Fibroblast of skin of scalp (primary cell): ENCODE measurements at regions not wholly inside any gene's neighbourhood (a gene's known extent, or its start where the extent isn't known, plus 50 kb on each side); places are given as distances from the start of the nearest gene placed in this dataset.
A peak's percentile ranks its signal among the peaks of the same experiment; 100 is the strongest.

Experiments used
- DNase-seq: peaks from one replicate; pipeline ENCODE4 v3.0.0-alpha.2; 2013

DNA sequence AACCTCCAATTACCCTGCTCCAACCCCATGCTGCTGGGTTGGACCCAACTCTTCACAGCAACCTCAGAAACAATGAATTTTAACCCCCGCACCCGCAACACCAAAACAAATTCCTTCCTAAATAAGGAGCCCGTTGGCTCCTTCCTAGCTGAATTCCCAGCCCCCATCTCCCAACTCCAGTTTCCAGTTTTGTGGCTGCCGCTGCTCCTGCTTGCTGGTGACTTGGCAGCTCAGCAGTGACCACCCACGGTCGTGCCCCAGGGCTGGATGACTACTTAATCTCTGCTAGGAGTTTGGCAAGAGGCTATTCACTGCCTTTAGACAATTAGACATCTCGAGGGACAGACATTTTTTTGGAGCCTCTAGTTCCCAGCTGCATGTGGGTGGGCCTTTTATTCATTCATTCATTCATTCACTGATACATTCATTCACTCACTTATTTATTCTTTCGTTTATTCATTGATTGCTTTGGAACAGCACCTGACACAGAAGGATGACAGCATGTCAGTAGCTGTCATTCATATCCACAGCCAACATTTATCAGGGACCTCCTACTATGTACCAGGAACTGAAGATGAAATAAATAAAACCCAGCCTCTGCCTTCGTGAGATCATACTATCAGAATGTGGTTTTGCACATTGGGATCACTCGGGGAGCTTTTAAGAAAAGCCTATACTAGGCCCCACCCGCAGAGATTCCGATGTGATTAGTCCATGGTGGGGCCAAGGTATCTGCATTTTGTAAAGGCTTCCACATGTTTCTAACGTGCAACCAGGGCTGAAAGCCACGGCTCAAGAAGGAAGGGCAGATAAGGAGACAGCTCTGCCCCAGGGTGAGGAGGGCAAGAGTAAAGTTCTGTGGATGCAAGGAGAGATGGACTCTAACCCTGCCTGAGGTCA is 256.5 kb downstream of the SHQ1 start:
- peak; percentile 99 for DNase-seq

- DNase-seq = no peak
These were observed 257.5 kb downstream of the SHQ1 start for GRCh38 chr3:72590732-72591221.

GRCh38 chr3:72587282-72587681 is 261.0 kb downstream of the SHQ1 start:
- no peak for DNase-seq

- no peak for DNase-seq
These were observed 261.6 kb downstream of the SHQ1 start for GRCh38 chr3:72586694-72587093.

GRCh38 chr3:72585966-72586365 is 262.3 kb downstream of the SHQ1 start:
- peak; percentile 19 for DNase-seq

- DNase-seq = no peak
These were observed 264.0 kb downstream of the SHQ1 start for GRCh38 chr3:72584262-72584661.

GRCh38 chr3:72582963-72583362 is 265.3 kb downstream of the SHQ1 start:
- DNase-seq = no peak

GRCh38 chr3:72582211-72582878 is 265.9 kb downstream of the SHQ1 start:
- no peak for DNase-seq

DNA sequence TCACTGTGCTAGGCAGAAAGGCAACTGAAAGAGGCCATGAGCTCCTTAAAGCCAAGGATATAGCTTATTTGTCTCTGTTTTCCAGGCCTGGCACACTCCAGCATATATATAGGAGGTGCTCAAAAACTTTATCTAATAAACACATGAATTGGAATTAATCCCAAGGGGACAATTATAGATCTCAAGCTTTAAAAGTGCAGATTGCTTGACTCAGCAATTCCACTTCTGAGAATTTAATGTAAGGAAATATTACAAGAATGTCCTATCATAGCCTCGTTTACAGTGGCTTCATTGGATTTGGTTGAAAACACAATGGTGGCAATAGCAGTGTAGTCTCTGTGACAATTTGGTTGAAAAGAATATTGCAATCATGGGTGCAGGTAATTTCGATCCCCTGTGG is 267.3 kb downstream of the SHQ1 start:
- no peak for DNase-seq

DNA sequence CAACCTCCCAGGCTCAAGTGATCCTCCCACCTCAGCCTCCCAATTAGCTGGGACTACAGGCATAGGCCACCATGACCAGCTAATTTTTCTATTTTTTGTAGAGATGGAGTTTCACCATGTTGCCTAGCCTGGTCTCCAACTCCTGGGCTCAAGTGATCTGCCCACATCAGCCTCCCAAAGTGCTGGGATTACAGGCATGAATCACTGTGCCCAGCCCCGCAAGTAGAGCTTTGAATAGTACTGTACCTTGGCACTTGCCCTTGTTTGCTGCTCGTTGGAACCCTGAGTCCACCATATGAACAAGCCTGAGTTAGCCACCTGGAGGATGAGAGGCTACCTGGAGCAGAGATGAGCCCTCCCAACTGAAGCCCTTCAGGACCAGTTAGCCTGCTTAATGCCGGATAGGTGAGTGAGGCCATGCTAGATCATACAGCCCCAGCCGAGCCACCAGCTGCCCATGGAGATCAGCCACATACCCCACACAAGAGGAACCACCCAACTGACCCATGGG is 267.9 kb downstream of the SHQ1 start:
- no peak for DNase-seq

GRCh38 chr3:72579581-72580245 is 268.5 kb downstream of the SHQ1 start:
- no peak for DNase-seq

- DNase-seq = peak; percentile 36
These were observed 269.1 kb downstream of the SHQ1 start for GRCh38 chr3:72579191-72579580.

GRCh38 chr3:72577190-72577589 is 271.1 kb downstream of the SHQ1 start:
- DNase-seq = no peak

DNA sequence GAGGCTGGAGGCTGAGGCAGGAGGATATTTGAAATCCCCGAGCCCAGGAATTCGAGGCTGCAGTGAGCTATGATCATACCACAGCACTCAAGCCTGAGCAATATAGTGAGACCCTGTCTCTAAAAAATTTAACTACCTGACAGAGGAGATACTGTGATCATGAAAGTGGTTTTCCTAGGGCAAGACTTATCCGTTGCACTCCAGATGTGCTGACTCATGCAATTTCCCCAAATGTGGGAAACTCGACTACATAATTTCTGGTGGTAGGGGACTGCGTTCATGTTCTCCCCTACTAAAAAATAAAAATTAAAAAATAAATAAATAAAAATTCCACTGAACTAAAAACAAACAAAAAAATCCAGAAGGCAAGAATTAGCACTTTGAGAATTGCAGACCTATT is 271.7 kb downstream of the SHQ1 start:
- DNase-seq = no peak

- no peak for DNase-seq
These were observed 274.1 kb downstream of the SHQ1 start for GRCh38 chr3:72574144-72574543.

DNA sequence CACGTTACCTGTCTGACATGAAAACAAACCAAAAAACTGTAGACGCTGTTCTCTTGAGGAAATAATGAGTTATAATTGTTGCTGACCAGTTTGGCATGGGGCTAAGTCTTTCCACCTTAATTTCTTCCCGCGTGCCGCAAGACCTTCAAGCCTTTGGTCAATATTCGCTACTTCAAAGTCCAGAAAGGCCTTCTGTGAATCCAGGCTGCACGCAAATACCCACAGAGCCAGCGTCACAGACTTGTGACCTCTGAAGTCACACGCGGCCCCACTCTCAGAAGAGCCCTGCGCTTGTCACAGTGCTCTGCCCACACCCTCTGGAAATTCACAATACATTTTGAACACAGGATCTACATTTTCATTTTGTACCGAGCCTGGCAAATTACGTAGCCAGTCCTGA is 275.2 kb downstream of the SHQ1 start:
- no peak for DNase-seq

- DNase-seq = no peak
These were observed 275.7 kb downstream of the SHQ1 start for GRCh38 chr3:72572489-72573007.

DNA sequence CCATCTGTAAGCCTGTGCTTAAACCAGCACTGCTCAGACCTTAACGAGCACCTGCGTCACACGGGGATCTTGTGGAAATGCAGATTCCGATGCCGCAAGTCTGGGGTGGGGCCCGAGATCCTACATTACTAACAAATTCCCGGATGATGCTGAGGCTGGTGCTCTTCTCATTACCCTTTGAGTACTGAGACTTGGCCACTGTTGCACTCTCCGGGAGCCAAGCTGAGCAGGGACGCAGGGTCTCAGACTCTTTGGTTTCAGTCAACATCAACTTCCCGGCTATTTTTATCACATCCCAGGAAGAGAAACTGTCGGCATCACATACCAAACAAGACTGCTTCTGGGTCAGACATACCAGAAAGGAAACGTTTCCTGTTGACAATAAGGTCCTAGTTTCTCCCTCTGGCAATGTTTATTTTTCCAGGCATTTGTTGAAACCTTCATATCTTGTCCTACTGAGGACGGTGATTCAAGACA is 276.6 kb downstream of the SHQ1 start:
- DNase-seq = no peak

GRCh38 chr3:72571052-72571451 is 277.2 kb downstream of the SHQ1 start:
- no peak for DNase-seq

DNA sequence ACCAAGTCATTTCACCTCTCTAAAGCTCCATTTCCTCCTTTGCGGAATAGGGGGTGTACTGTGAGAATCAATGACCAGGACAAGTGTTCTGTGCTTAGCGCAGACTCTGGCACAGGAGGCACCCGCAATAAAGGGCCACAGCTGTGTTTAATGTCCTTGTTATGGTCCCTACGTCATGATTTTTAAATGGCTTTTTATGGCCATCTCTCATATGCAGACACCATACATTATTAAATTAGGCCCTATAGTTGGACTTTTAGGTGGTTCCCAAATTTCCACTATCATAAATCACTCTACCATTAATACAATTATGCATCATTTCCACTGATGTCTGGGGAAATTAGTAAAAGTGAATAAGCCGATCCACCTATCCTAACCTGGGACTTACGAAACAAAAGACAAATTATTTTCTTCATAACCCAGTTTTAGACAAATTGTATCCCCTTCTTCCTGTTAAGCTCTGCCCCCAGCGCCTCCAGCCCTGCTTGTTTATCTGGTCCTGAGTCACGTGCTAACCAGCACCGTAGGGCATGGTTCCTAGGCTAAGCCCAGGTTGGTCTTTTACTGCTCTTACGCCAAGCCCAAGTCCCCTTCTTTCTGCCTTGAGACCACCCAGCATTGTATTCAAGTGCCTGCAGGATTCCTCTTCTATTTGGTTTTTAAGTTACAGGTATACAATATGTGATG is 278.3 kb downstream of the SHQ1 start:
- no peak for DNase-seq

GRCh38 chr3:72568083-72568482 is 280.2 kb downstream of the SHQ1 start:
- no peak for DNase-seq

GRCh38 chr3:72567474-72567873 is 280.8 kb downstream of the SHQ1 start:
- no peak for DNase-seq
